Endodermal cell (in vitro differentiated cells): ENCODE measurements at regions not wholly inside any gene's neighbourhood (a gene's known extent, or its start where the extent isn't known, plus 50 kb on each side); places are given as distances from the start of the nearest gene placed in this dataset.

Experiments used
- DNase-seq: peaks from one replicate; pipeline ENCODE4 v3.0.0-alpha.2; 2017
- H3K27ac ChIP-seq: 2 replicates; pipeline ENCODE4 v1.5.1; 2013; ENCODE audit warnings: mild to moderate bottlenecking, low read depth, low read length, moderate library complexity
- H3K27me3 ChIP-seq: 2 replicates; pipeline ENCODE4 v1.6.1; 2013; ENCODE audit warnings: mild to moderate bottlenecking, low read length, moderate library complexity; ENCODE audit not compliant: insufficient read depth, control insufficient read depth, poor library complexity, severe bottlenecking
- H3K36me3 ChIP-seq: 2 replicates; pipeline ENCODE4 v1.7.0; 2013; ENCODE audit warnings: mild to moderate bottlenecking, low read length, moderate library complexity; ENCODE audit not compliant: control insufficient read depth, insufficient read depth
- H3K4me1 ChIP-seq: one replicate; pipeline ENCODE4 v1.7.0; 2013; ENCODE audit warnings: low read length; ENCODE audit not compliant: control insufficient read depth, insufficient read depth
- H3K4me3 ChIP-seq: 2 replicates; pipeline ENCODE4 v1.5.1; 2013; ENCODE audit warnings: mild to moderate bottlenecking, low read length, moderate library complexity
- H3K9ac ChIP-seq: 2 replicates; pipeline ENCODE4 v1.6.1; 2013; ENCODE audit warnings: mild to moderate bottlenecking, low read length, moderate library complexity; ENCODE audit not compliant: poor library complexity, severe bottlenecking; ENCODE audit errors: extremely low read depth
- H3K9me3 ChIP-seq: 2 replicates; pipeline ENCODE4 v1.6.1; 2013; ENCODE audit warnings: mild to moderate bottlenecking, low read length, moderate library complexity; ENCODE audit not compliant: control insufficient read depth
- H3K27ac Mint-ChIP-seq: 2 replicates; pipeline ENCODE4 v1.8.0; 2020; ENCODE audit warnings: mixed read lengths
- H3K27me3 Mint-ChIP-seq: 2 replicates; pipeline ENCODE4 v1.8.0; 2021; ENCODE audit warnings: mild to moderate bottlenecking, mixed read lengths; ENCODE audit not compliant: insufficient read depth
- H3K36me3 Mint-ChIP-seq: 2 replicates; pipeline ENCODE4 v1.8.0; 2020; ENCODE audit warnings: low read depth, mixed read lengths
- H3K4me1 Mint-ChIP-seq: 2 replicates; pipeline ENCODE4 v1.8.0; 2020; ENCODE audit warnings: mixed read lengths
- H3K4me3 Mint-ChIP-seq: 2 replicates; pipeline ENCODE4 v1.8.0; 2020; ENCODE audit warnings: mild to moderate bottlenecking, moderate library complexity, mixed read lengths
- H3K9me3 Mint-ChIP-seq: 2 replicates; pipeline ENCODE4 v1.8.0; 2020; ENCODE audit warnings: mild to moderate bottlenecking, mixed read lengths
- WGBS, 2 experiments: methylation state at CpG; one replicate each; pipeline versions ENCODE4 v1.1.5 to v1.1.7; 2013; ENCODE audit warnings: missing lambda C conversion rate in 2 of 2, mixed read lengths in 1 of 2; ENCODE audit not compliant: insufficient coverage in 1 of 2, insufficient read length in 1 of 2; 5-methylcytosine and 5-hydroxymethylcytosine counted together
- TF ChIP-seq, protein P1 (sequence below): fragments of 200-600 bp; sonication (generic); conservative IDR thresholded peaks from 2 replicates; pipeline ENCODE4 v1.5.0; 2021; ENCODE audit warnings: antibody characterized with exemption, mild to moderate bottlenecking

DNA sequence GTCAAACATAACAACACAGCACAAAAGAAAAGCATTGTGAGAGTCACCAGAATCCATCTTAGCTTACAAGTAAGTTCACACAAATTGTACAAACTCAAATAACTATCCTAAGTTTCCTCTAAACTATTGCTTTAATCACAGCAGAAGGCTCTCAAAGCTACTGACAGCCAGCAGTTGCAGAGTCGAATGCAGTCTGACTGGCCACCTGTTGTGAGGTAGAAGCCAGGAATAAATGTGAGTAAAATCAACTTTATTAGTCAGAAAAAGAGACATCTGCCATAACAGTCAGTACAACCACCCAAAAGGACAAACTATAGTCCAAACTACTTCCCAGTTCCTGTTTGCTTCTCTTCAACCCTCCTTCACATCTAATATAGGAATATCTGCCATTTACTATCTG lies 231.7 kb upstream of the USP15 start:
- Histone ChIP-seq H3K9ac (no peak overlapping the region), H3K4me3 (no peak overlapping the region), H3K36me3 (no peaks in the 10 kb centered on the region), H3K27me3 (no peaks in the 10 kb centered on the region), H3K4me1 (no peaks in the 10 kb centered on the region), H3K27ac (no peak overlapping the region), H3K9me3 (no peaks in the 10 kb centered on the region)
- H3K27me3 Mint-ChIP-seq, result no peaks in the 10 kb centered on the region
- WGBS, 2 experiments, result 43% methylated on average over 1 of the region's 1 CpG; no CpG with 5 or more reads in 1 of the 2 experiments
- no peak overlapping the region for H3K4me3 Mint-ChIP-seq
- DNase-seq, result no peak
- TF ChIP-seq, protein P1, sequence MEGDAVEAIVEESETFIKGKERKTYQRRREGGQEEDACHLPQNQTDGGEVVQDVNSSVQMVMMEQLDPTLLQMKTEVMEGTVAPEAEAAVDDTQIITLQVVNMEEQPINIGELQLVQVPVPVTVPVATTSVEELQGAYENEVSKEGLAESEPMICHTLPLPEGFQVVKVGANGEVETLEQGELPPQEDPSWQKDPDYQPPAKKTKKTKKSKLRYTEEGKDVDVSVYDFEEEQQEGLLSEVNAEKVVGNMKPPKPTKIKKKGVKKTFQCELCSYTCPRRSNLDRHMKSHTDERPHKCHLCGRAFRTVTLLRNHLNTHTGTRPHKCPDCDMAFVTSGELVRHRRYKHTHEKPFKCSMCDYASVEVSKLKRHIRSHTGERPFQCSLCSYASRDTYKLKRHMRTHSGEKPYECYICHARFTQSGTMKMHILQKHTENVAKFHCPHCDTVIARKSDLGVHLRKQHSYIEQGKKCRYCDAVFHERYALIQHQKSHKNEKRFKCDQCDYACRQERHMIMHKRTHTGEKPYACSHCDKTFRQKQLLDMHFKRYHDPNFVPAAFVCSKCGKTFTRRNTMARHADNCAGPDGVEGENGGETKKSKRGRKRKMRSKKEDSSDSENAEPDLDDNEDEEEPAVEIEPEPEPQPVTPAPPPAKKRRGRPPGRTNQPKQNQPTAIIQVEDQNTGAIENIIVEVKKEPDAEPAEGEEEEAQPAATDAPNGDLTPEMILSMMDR, result no peak
- H3K9me3 Mint-ChIP-seq, result no peaks in the 10 kb centered on the region
- no peak overlapping the region for H3K27ac Mint-ChIP-seq
- H3K4me1 Mint-ChIP-seq, result no peaks in the 10 kb centered on the region
- no peaks in the 10 kb centered on the region for H3K36me3 Mint-ChIP-seq

DNA sequence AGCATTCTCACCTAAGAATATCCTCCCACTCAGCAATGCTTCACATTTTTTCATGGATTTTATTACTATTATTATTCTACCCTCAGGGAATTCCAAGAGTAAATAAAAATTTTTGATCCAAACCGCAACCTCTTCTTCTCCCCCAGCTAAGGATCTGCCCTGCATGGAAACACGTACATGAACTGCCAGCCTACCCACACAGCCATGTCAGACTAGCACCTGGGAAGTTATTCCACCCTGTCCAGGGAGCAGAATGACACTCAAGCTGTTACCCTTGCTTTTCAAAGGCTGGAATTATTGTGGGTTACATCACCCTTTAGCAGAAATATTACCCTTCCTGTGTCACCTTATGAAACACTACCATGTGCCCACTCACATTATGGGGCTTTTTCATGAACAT lies 227.3 kb upstream of the USP15 start:
- no peak overlapping the region for H3K4me3 Mint-ChIP-seq

DNA sequence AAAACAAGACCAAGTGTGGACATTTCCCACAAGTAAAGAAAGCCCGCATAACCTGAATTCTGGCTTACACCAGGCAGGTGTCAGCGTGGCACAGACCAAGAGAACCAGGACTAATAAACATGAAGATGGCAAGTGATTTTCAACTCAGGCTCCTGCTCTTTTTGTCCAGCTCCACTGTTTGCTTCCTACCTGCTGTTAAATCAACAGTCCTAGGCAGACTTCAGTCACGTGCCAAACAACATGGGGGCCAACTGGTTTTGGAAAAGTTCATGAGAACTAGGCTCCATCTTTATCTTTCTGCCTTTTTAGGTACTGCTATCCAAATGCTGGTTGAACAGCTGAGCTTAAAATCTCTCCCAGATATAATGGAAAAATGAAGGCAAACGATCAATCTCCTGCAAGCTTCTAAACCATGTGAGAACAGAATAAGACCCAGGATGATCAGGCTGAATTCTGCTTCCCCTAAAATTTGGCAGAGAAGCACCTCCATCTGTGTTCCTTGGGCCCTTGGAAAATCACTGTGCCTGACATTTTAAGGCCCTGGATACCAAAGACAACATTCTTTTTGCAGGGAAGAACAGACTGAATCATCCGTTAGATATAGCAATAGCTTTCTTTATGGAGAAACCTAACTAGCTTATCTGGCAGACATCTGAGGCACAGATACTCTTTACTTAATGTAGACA lies 215.6 kb upstream of the USP15 start:
- 89 to 96% methylated on average over 3 to 5 of the region's 5 CpGs for WGBS, 2 experiments
- H3K27ac Mint-ChIP-seq, result no peak overlapping the region

More for the DNA sequence above, 227.3 kb upstream of the USP15 start:
- no peaks in the 10 kb centered on the region for H3K36me3 Mint-ChIP-seq
- H3K27me3 Mint-ChIP-seq, result no peaks in the 10 kb centered on the region
- H3K9ac ChIP-seq, result no peak overlapping the region
- H3K4me1 ChIP-seq, result no peaks in the 10 kb centered on the region
- no peak for DNase-seq
- no peak overlapping the region for H3K27ac Mint-ChIP-seq
- H3K36me3 ChIP-seq, result no peaks in the 10 kb centered on the region
- H3K27me3 ChIP-seq, result no peaks in the 10 kb centered on the region
- H3K4me3 ChIP-seq, result no peak overlapping the region
- no peaks in the 10 kb centered on the region for H3K9me3 ChIP-seq
- TF ChIP-seq, protein P1, result no peak
- H3K9me3 Mint-ChIP-seq, result no peaks in the 10 kb centered on the region
- WGBS, 2 experiments, result 90% methylated on average over 2 of the region's 2 CpGs; no CpG with 5 or more reads in 1 of the 2 experiments
- no peak overlapping the region for H3K27ac ChIP-seq
- no peaks in the 10 kb centered on the region for H3K4me1 Mint-ChIP-seq

More for the DNA sequence above, 215.6 kb upstream of the USP15 start:
- Mint-ChIP-seq H3K4me1 (no peaks in the 10 kb centered on the region), H3K27me3 (no peaks in the 10 kb centered on the region), H3K36me3 (no peaks in the 10 kb centered on the region), H3K4me3 (no peak overlapping the region), H3K9me3 (peaks cover 4% of the 10 kb centered on the region)
- peak; percentile 53 for DNase-seq
- TF ChIP-seq, protein P1, result no peak
- no peak overlapping the region for H3K9ac ChIP-seq
- H3K4me1 ChIP-seq, result no peaks in the 10 kb centered on the region
- H3K27ac ChIP-seq, result no peak overlapping the region
- H3K4me3 ChIP-seq, result no peak overlapping the region
- H3K36me3 ChIP-seq, result no peaks in the 10 kb centered on the region
- H3K27me3 ChIP-seq, result no peaks in the 10 kb centered on the region
- H3K9me3 ChIP-seq, result no peaks in the 10 kb centered on the region
